Testis (tissue), 2 donors: ENCODE measurements at regions not wholly inside any gene's neighbourhood (a gene's known extent, or its start where the extent isn't known, plus 50 kb on each side); places are given as distances from the start of the nearest gene placed in this dataset.

Experiments
- DNase-seq: peaks from one replicate; pipeline ENCODE4 v3.0.0-alpha.2; 2019
- H3K27ac ChIP-seq, 2 donors: fragments of 200-600 bp; sonication (generic); one replicate each; pipeline ENCODE4 v1.5.1; 2019
- H3K27me3 ChIP-seq: fragments of 200-600 bp; sonication (generic); one replicate; pipeline ENCODE4 v1.5.1; 2019
- H3K36me3 ChIP-seq: fragments of 200-600 bp; sonication (generic); one replicate; pipeline ENCODE4 v1.5.1; 2017; ENCODE audit warnings: low read depth; ENCODE audit errors: missing control alignments
- H3K4me1 ChIP-seq: fragments of 200-600 bp; sonication (generic); one replicate; pipeline ENCODE4 v1.5.1; 2019
- H3K4me3 ChIP-seq, 2 donors: fragments of 200-600 bp; sonication (generic); one replicate each; pipeline ENCODE4 v1.5.1; 2017 to 2019
- H3K9me3 ChIP-seq: fragments of 200-600 bp; sonication (generic); one replicate; pipeline ENCODE4 v1.5.1; 2017
- POLR2A ChIP-seq: fragments of 450-650 bp; IDR thresholded peaks from one replicate; pipeline ENCODE4 v1.6.1; 2017; ENCODE audit warnings: antibody characterized with exemption, mild to moderate bottlenecking, moderate library complexity
- WGBS, 2 donors: methylation state at CpG; one replicate each; pipeline ENCODE4 v1.1.5; 2018; 5-methylcytosine and 5-hydroxymethylcytosine counted together
- intact Hi-C: fragments of 100-400 bp; cut with DNase I; formaldehyde crosslinking; loops from one replicate; pipeline ENCODE4 v1.15.1; 2023; ENCODE audit warnings: low total_unique reads
- TF ChIP-seq, protein P1 (sequence below), 3 experiments: fragments of 450-650 bp in 2 of 3; fragments of 200-600 bp in 1 of 3; sonication (generic) in 1 of 3; IDR thresholded peaks; one replicate each; pipeline ENCODE4 v1.5.1; 2016 to 2019; ENCODE audit warnings: antibody characterized with exemption in 3 of 3, mild to moderate bottlenecking in 2 of 3, moderate library complexity in 1 of 3

DNA sequence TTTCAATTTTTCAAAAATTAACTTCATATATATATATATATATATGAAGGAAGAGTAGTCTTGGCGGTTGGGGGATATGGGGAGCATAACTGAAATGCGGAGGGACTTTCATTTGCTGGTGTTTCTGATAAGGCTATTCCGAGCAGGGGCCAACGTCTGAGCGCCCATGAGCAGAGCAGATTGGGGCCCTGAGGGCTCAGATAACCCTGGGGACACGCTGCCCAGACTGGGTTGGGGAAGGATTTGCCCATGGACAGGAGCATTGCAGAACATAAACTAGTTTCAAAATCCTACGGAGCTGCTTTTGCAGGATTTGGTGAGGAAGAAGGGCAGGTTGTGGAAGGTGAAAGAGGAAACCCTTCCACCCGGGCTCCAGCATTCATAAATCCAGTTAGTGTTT, 240.2 kb downstream of the IRX1 start:
- no peaks in the 10 kb centered on the region for H3K36me3 ChIP-seq
- no peak overlapping the region for H3K27ac ChIP-seq
- no peak for DNase-seq
- 62 to 66% methylated on average over 8 of the region's 8 CpGs for WGBS, 2 donors
- no peak for TF ChIP-seq POLR2A
- TF ChIP-seq, protein P1, sequence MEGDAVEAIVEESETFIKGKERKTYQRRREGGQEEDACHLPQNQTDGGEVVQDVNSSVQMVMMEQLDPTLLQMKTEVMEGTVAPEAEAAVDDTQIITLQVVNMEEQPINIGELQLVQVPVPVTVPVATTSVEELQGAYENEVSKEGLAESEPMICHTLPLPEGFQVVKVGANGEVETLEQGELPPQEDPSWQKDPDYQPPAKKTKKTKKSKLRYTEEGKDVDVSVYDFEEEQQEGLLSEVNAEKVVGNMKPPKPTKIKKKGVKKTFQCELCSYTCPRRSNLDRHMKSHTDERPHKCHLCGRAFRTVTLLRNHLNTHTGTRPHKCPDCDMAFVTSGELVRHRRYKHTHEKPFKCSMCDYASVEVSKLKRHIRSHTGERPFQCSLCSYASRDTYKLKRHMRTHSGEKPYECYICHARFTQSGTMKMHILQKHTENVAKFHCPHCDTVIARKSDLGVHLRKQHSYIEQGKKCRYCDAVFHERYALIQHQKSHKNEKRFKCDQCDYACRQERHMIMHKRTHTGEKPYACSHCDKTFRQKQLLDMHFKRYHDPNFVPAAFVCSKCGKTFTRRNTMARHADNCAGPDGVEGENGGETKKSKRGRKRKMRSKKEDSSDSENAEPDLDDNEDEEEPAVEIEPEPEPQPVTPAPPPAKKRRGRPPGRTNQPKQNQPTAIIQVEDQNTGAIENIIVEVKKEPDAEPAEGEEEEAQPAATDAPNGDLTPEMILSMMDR (IDR thresholded peaks at IDR 0.05), result no peak
- H3K4me1 ChIP-seq, result no peaks in the 10 kb centered on the region
- no peaks in the 10 kb centered on the region for H3K9me3 ChIP-seq
- intact Hi-C loops, result no loop called here
- no peak overlapping the region for H3K4me3 ChIP-seq
- no peaks in the 10 kb centered on the region for H3K27me3 ChIP-seq

DNA sequence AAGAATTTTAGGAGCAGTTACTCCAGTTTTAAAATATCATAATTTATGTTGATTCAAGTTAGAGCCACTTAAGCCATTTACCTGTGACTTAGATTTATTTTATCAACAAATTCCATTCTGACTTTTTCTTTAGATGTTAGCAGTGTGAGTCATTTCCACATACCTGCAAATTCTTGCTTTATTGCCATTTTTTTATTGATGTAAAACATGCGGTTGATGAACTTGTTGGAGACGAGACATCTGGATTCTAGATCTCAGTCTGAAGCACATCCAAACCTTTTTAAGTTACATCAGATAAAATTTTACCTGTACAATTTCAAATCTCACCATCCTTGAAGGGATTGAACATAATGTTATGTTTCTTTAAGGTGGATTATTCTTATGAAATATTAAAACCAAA, 240.9 kb downstream of the IRX1 start:
- no peak overlapping the region for H3K4me3 ChIP-seq
- TF ChIP-seq POLR2A, result no peak
- TF ChIP-seq, protein P1 (IDR thresholded peaks at IDR 0.05), result no peak
- H3K36me3 ChIP-seq, result no peaks in the 10 kb centered on the region
- intact Hi-C loops, result no loop called here
- H3K4me1 ChIP-seq, result no peaks in the 10 kb centered on the region
- H3K27me3 ChIP-seq, result no peaks in the 10 kb centered on the region
- no peak for DNase-seq
- H3K27ac ChIP-seq, result no peak overlapping the region
- WGBS, 2 donors, result 67 to 73% methylated on average over 2 of the region's 2 CpGs
- no peaks in the 10 kb centered on the region for H3K9me3 ChIP-seq

DNA sequence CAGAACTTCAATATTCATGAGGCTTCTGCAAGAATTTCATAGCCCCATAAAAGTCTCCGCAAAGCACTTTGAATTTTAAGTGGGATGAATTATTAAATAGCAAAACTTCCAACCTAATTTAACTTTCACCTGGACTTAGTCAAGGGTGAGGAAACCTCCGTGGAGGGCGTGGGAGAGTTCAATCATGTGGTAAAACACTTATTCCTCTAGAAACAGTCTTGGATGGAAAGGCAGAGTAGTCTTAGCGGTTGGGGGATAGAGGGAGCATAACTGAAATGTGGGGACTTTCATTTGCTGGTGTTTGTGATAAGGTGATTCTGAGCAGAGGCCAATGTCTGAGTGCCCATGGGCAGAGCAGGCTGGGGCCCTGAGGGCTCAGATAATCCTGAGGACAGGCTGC, 241.9 kb downstream of the IRX1 start:
- DNase-seq, result no peak
- H3K36me3 ChIP-seq, result no peaks in the 10 kb centered on the region
- intact Hi-C loops, result no loop called here
- WGBS, 2 donors, result 70 to 78% methylated on average over 4 of the region's 4 CpGs
- H3K4me1 ChIP-seq, result no peaks in the 10 kb centered on the region
- no peak overlapping the region for H3K4me3 ChIP-seq
- no peaks in the 10 kb centered on the region for H3K9me3 ChIP-seq
- no peak for TF ChIP-seq POLR2A
- TF ChIP-seq, protein P1 (IDR thresholded peaks at IDR 0.05), result no peak
- H3K27me3 ChIP-seq, result no peaks in the 10 kb centered on the region
- no peak overlapping the region for H3K27ac ChIP-seq

DNA sequence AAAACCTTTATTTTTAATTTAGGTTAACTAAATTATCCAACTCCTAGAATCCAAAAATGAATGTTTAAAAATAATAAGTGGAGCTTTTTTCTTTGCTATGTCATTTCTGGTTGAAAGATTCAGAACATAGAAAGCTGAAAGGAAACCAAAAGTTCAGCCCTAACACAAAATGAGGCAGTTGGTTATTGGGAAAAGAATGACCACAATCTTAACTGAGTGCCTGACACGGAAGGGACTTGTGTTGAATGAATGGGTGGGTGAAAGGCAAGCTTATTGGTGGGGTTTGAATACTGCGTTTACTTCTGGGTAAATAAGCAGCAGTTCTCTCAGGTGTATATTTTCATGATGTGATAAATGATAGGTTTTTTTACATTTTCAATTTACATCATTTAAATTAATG, 243.5 kb downstream of the IRX1 start:
- no peak for DNase-seq
- TF ChIP-seq, protein P1 (IDR thresholded peaks at IDR 0.05), result no peak
- TF ChIP-seq POLR2A, result no peak
- intact Hi-C loops, result no loop called here
- 85 to 88% methylated on average over 2 of the region's 2 CpGs for WGBS, 2 donors
- H3K27ac ChIP-seq, result no peak overlapping the region
- H3K4me3 ChIP-seq, result no peak overlapping the region
- H3K9me3 ChIP-seq, result no peaks in the 10 kb centered on the region
- H3K36me3 ChIP-seq, result no peaks in the 10 kb centered on the region
- no peaks in the 10 kb centered on the region for H3K27me3 ChIP-seq
- no peaks in the 10 kb centered on the region for H3K4me1 ChIP-seq

DNA sequence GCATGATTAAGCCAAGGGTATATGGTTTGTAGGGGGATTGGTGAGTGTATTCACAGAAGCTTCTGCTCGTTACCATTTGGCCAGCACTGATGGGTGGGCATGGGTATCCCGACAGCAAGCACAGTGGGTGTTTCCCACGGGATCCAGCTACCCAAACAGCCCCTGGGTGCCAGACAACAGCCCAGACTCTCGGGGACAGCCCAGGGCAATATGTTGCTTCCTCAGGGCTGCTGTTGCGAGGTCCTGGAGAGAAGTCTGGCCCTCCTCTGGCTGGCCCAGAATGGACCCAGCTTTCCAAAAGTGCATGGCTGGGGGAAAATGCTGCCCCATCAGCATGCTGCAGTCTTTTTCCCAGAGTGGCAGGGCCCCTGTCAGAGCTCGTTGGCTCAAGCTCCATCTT, 247.0 kb downstream of the IRX1 start:
- H3K27ac ChIP-seq, result no peak overlapping the region
- H3K9me3 ChIP-seq, result no peaks in the 10 kb centered on the region
- intact Hi-C loops, result no loop called here
- H3K36me3 ChIP-seq, result no peaks in the 10 kb centered on the region
- no peaks in the 10 kb centered on the region for H3K4me1 ChIP-seq
- no peak for DNase-seq
- WGBS, 2 donors, result 71 to 94% methylated on average over 3 to 6 of the region's 6 CpGs
- no peaks in the 10 kb centered on the region for H3K27me3 ChIP-seq
- TF ChIP-seq, protein P1 (IDR thresholded peaks at IDR 0.05), result no peak
- no peak for TF ChIP-seq POLR2A
- no peak overlapping the region for H3K4me3 ChIP-seq
